ENCODE measurements at regions not wholly inside any gene's neighbourhood (a gene's known extent, or its start where the extent isn't known, plus 50 kb on each side); places are given as distances from the start of the nearest gene placed in this dataset.

- Histone ChIP-seq H3K4me2 (ENCODE audit: low read length) (no peak overlapping the region), H3K79me2 (ENCODE audit: insufficient read depth, low read depth, low read length) (no peaks in the 10 kb centered on the region), H3K4me1 (ENCODE audit: insufficient read depth, low read length, poor library complexity, severe bottlenecking) (no peaks in the 10 kb centered on the region), H3K36me3 (ENCODE audit: insufficient read depth, low read length) (no peaks in the 10 kb centered on the region), H2AFZ (ENCODE audit: low read length) (no peak overlapping the region), H4K20me1 (ENCODE audit: insufficient read depth, low read length) (no peaks in the 10 kb centered on the region), H3K27ac (ENCODE audit: low read depth, low read length, poor library complexity, severe bottlenecking) (no peak overlapping the region), H3K9me3 (ENCODE audit: low read length) (no peaks in the 10 kb centered on the region), H3K4me3 (ENCODE audit: low read depth, low read length, poor library complexity, severe bottlenecking) (no peak overlapping the region), H3K9me2 (ENCODE audit: insufficient read depth, low read length) (no peaks in the 10 kb centered on the region)
- CTCF ChIA-PET (ENCODE audit: unreplicated experiment), result no interaction called here
- no peak for TF ChIP-seq EZH2phosphoT487 (IDR thresholded peaks at IDR 0.05; ENCODE audit: borderline replicate concordance, low read depth, low read length)
- TF ChIP-seq CTCF (conservative IDR thresholded peaks at IDR 0.05; ENCODE audit: low read length), result no peak
- POLR2A ChIA-PET, result interaction anchor here (0.8 kb wide), 1 partner anchor 10 kb away, joined by 3 read pairs; no protein-coding TSS in a partner anchor
- DNase-seq (ENCODE audit: low spot score), result no peak
- intact Hi-C loops (cut with micrococcal nuclease; ENCODE audit: unreplicated experiment), result no loop called here
- BruUV-seq (replicated peaks), result no TSS peak
Observed at GRCh38 chr11:43550714-43551113, 129.8 kb upstream of the HSD17B12 start.

GRCh38 chr11:43554148-43554473 lies 126.4 kb upstream of the HSD17B12 start:
- TF ChIP-seq EZH2phosphoT487 (IDR thresholded peaks at IDR 0.05; ENCODE audit: borderline replicate concordance, low read depth, low read length) (no peak), CTCF (conservative IDR thresholded peaks at IDR 0.05; ENCODE audit: low read length) (no peak)
- CTCF ChIA-PET (ENCODE audit: unreplicated experiment), result no interaction called here
- Histone ChIP-seq H3K4me1 (ENCODE audit: insufficient read depth, low read length, poor library complexity, severe bottlenecking) (no peaks in the 10 kb centered on the region), H3K27ac (ENCODE audit: low read depth, low read length, poor library complexity, severe bottlenecking) (no peak overlapping the region), H2AFZ (ENCODE audit: low read length) (no peak overlapping the region), H3K4me3 (ENCODE audit: low read depth, low read length, poor library complexity, severe bottlenecking) (no peak overlapping the region), H4K20me1 (ENCODE audit: insufficient read depth, low read length) (no peaks in the 10 kb centered on the region), H3K36me3 (ENCODE audit: insufficient read depth, low read length) (no peaks in the 10 kb centered on the region), H3K4me2 (ENCODE audit: low read length) (no peak overlapping the region), H3K9me2 (ENCODE audit: insufficient read depth, low read length) (no peaks in the 10 kb centered on the region), H3K79me2 (ENCODE audit: insufficient read depth, low read depth, low read length) (no peaks in the 10 kb centered on the region), H3K9me3 (ENCODE audit: low read length) (no peaks in the 10 kb centered on the region)
- POLR2A ChIA-PET, result no interaction called here
- intact Hi-C loops (cut with micrococcal nuclease; ENCODE audit: unreplicated experiment), result no loop called here
- DNase-seq (ENCODE audit: low spot score), result no peak
- BruUV-seq (replicated peaks), result no TSS peak

GRCh38 chr11:43555186-43555585 lies 125.4 kb upstream of the HSD17B12 start:
- CTCF ChIA-PET (ENCODE audit: unreplicated experiment), result no interaction called here

More at GRCh38 chr11:43555186-43555585, 125.4 kb upstream of the HSD17B12 start:
- BruUV-seq (replicated peaks), result no TSS peak
- TF ChIP-seq CTCF (conservative IDR thresholded peaks at IDR 0.05; ENCODE audit: low read length) (no peak), EZH2phosphoT487 (IDR thresholded peaks at IDR 0.05; ENCODE audit: borderline replicate concordance, low read depth, low read length) (no peak)
- POLR2A ChIA-PET, result interaction anchor here (0.6 to 0.7 kb wide), 2 partner anchors 35 to 765 kb away, joined by 3 read pairs; no protein-coding TSS in a partner anchor
- DNase-seq (ENCODE audit: low spot score), result no peak
- H3K4me1 ChIP-seq (ENCODE audit: insufficient read depth, low read length, poor library complexity, severe bottlenecking), result no peaks in the 10 kb centered on the region
- no peak overlapping the region for H2AFZ ChIP-seq (ENCODE audit: low read length)
- no peaks in the 10 kb centered on the region for H3K9me2 ChIP-seq (ENCODE audit: insufficient read depth, low read length)
- H3K4me2 ChIP-seq (ENCODE audit: low read length), result no peak overlapping the region
- no peaks in the 10 kb centered on the region for H3K9me3 ChIP-seq (ENCODE audit: low read length)
- H3K36me3 ChIP-seq (ENCODE audit: insufficient read depth, low read length), result no peaks in the 10 kb centered on the region
- H3K4me3 ChIP-seq (ENCODE audit: low read depth, low read length, poor library complexity, severe bottlenecking), result no peak overlapping the region
- H3K79me2 ChIP-seq (ENCODE audit: insufficient read depth, low read depth, low read length), result no peaks in the 10 kb centered on the region
- no peaks in the 10 kb centered on the region for H4K20me1 ChIP-seq (ENCODE audit: insufficient read depth, low read length)
- intact Hi-C loops (cut with micrococcal nuclease; ENCODE audit: unreplicated experiment), result no loop called here
- no peak overlapping the region for H3K27ac ChIP-seq (ENCODE audit: low read depth, low read length, poor library complexity, severe bottlenecking)

Data from OCI-LY7 (cell line).